RKO (cell line): ENCODE measurements at regions not wholly inside any gene's neighbourhood (a gene's known extent, or its start where the extent isn't known, plus 50 kb on each side); places are given as distances from the start of the nearest gene placed in this dataset.
"Not testable (repeated sequence)": the region's sequence is repeated elsewhere in the genome, so short reads cannot be mapped to it uniquely, and the experiment has no call there.

Source experiments
- DNase-seq: peaks from one replicate; pipeline ENCODE4 v3.0.0-alpha.2; 2016; ENCODE audit warnings: low spot score

- DNase-seq, result no peak
These were observed 60.2 kb upstream of the ABHD2 start for GRCh38 chr15:89028036-89028435.

- DNase-seq, result no peak
These were observed 57.9 kb upstream of the ABHD2 start for GRCh38 chr15:89030311-89030710.

- not testable (repeated sequence) for DNase-seq
These were observed 56.5 kb upstream of the ABHD2 start for GRCh38 chr15:89031637-89032285.

GRCh38 chr15:89034305-89034704 is 54.0 kb upstream of the ABHD2 start:
- DNase-seq, result peak; percentile 59

- DNase-seq, result peak; percentile 32
These were observed 53.1 kb upstream of the ABHD2 start for GRCh38 chr15:89035150-89035549.

GRCh38 chr15:89035658-89036057 is 52.6 kb upstream of the ABHD2 start:
- DNase-seq, result no peak

GRCh38 chr15:89038146-89038545 is 50.1 kb upstream of the ABHD2 start:
- DNase-seq, result no peak
